Inflammatory macrophage (primary cell): ENCODE measurements at regions not wholly inside any gene's neighbourhood (a gene's known extent, or its start where the extent isn't known, plus 50 kb on each side); places are given as distances from the start of the nearest gene placed in this dataset.

Source experiments
- DNase-seq, 2 donors: peaks; one replicate each; pipeline ENCODE4 v3.0.0-alpha.2; 2020 to 2022

GRCh38 chr5:155211764-155212163 is 198.2 kb downstream of the KIF4B start:
- DNase-seq, result no peak

- DNase-seq, result no peak
Observed at GRCh38 chr5:155222393-155222792, 208.8 kb downstream of the KIF4B start.

DNA sequence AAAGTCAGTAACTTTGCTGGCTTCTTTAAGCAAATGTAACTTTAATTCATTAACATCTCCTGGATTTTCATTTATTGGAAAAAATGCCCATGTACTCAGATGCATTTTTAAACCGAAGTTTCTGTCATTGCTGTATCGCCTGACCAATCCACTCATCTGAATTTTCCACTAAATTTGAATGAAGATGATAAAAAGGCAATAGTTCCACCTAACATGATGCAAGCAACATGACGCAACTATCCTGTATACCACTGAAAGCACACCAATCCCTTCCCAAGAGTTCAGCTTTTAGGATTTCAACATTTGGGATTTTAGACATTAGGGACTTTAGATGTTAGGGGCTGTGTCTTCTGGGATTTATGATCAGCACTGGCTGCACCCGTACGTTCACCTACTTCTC is 215.6 kb downstream of the KIF4B start:
- DNase-seq, result no peak

GRCh38 chr5:155239803-155240202 is 226.2 kb downstream of the KIF4B start:
- DNase-seq, result no peak

- no peak for DNase-seq
Observed at GRCh38 chr5:155250596-155250995, 237.0 kb downstream of the KIF4B start.

DNA sequence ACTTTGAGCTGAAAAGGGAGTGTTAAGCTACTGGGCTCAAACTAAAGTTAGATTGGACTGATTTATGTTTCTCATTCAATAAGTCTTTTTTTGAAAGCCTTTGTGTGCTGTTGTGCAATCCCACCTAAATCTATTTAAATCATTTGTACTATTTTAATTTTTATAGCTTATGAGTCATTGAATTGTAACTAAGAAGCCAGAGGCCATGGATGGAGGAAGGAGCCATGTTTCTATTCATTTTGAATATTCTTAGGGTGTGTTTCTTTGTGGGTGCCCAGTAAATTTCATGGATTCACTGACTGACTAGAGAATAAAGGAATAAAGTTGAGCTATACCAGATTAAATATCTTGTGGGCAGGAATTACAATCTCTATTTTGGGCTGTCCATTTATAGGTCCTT is 238.5 kb downstream of the KIF4B start:
- DNase-seq, result no peak

- DNase-seq, result no peak
Observed at GRCh38 chr5:155252717-155253116, 239.2 kb downstream of the KIF4B start.

- no peak for DNase-seq
Observed at GRCh38 chr5:155254399-155254798, 240.8 kb downstream of the KIF4B start.

- DNase-seq, result no peak
Observed at GRCh38 chr5:155258161-155258560, 244.6 kb downstream of the KIF4B start.

DNA sequence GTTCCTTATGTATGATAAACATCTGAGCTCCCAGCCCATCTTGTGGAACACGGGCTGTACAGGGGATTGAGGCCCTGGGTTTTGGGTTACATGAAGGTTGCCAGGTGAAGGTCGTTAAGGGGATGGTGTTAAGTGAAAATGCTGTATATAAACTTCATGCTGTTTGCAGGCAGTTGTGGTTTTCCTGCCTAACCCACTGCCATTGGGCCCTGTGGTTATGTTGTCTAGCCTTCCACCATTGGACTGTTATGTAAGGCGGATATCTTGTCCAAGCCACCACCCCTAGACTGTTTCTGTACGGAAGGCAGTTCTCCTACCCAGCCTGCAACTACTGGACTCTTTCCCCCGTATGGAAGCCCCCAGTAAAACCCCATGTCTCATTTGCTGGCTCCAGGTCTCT is 246.1 kb downstream of the KIF4B start:
- no peak for DNase-seq

GRCh38 chr5:155260798-155261197 is 247.2 kb downstream of the KIF4B start:
- DNase-seq, result no peak

- DNase-seq, result no peak
Observed at GRCh38 chr5:155263381-155263780, 249.8 kb downstream of the KIF4B start.

GRCh38 chr5:155264809-155265208 is 251.3 kb downstream of the KIF4B start:
- DNase-seq, result no peak

- DNase-seq, result no peak
Observed at GRCh38 chr5:155268770-155269425, 255.3 kb downstream of the KIF4B start.

DNA sequence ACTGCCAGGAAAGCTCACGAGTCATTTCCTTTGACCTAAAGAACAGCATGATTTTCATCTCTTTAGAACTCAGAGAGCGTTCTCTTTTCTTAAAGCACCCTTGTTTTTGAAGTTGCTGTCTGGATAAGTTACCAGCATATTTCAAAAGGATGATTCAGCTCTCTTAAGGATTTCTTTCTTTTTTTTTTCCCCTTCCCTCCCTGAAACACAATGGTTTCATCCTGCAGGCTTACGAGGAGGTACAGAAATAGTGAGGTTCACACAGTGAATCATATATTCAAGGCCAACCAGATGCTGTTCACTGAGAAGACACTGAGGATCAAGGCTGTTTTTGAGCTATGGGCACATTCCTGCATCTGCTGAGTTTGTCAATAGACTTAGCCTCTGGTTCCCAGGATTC is 257.2 kb downstream of the KIF4B start:
- no peak for DNase-seq

GRCh38 chr5:155274484-155274883 is 260.9 kb downstream of the KIF4B start:
- DNase-seq, result no peak

- no peak for DNase-seq
Observed at GRCh38 chr5:155275222-155275621, 261.7 kb downstream of the KIF4B start.

DNA sequence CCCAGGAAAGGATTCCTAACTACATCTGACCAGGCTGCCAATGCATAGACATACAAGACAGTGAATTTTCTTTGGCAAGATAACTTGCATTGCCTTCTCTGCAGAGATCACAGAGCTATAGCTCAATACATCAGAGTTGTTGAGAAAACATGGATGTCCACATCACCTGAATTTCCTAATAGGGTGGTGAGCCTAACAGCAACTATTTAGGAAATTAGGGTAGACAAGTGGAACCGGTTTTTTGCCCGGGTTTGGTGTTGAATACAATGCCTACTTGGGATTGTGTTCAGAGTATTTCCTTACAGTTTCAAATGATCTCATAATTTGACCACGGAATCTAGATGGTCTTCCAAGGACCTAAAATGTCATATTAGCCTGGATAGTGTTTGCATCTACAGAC is 262.7 kb downstream of the KIF4B start:
- no peak for DNase-seq

- no peak for DNase-seq
Observed at GRCh38 chr5:155278532-155278931, 265.0 kb downstream of the KIF4B start.

GRCh38 chr5:155282503-155283107 is 269.1 kb downstream of the KIF4B start:
- DNase-seq, result no peak

GRCh38 chr5:155285706-155286105 is 272.2 kb downstream of the KIF4B start:
- no peak for DNase-seq

DNA sequence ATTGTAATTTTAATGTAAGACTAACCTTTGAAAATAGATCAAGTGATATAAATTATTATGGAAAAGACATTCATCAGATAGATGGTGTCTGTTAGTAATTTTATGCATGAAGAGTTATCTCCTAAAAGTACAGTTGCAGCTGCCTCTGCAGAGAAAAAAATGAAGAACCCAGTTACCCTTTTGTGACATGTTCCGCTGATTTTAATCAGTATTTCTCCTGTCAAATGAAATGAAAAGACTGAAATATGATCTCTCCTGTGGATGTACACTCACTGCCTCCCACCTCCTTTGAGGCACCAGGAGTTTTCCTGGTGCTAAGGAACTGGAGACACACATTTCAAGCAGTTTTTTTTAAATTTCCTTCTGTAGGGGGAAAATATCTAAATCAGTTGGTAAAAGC is 277.4 kb downstream of the KIF4B start:
- no peak for DNase-seq

GRCh38 chr5:155293605-155294178 is 280.1 kb downstream of the KIF4B start:
- no peak for DNase-seq

GRCh38 chr5:155295111-155295510 is 281.6 kb downstream of the KIF4B start:
- no peak for DNase-seq
